Endodermal cell (in vitro differentiated cells): ENCODE measurements at regions not wholly inside any gene's neighbourhood (a gene's known extent, or its start where the extent isn't known, plus 50 kb on each side); places are given as distances from the start of the nearest gene placed in this dataset.

Source experiments
- DNase-seq: peaks from one replicate; pipeline ENCODE4 v3.0.0-alpha.2; 2017
- H3K27ac ChIP-seq: 2 replicates; pipeline ENCODE4 v1.5.1; 2013; ENCODE audit warnings: mild to moderate bottlenecking, low read depth, low read length, moderate library complexity
- H3K27me3 ChIP-seq: 2 replicates; pipeline ENCODE4 v1.6.1; 2013; ENCODE audit warnings: mild to moderate bottlenecking, low read length, moderate library complexity; ENCODE audit not compliant: insufficient read depth, control insufficient read depth, poor library complexity, severe bottlenecking
- H3K36me3 ChIP-seq: 2 replicates; pipeline ENCODE4 v1.7.0; 2013; ENCODE audit warnings: mild to moderate bottlenecking, low read length, moderate library complexity; ENCODE audit not compliant: control insufficient read depth, insufficient read depth
- H3K4me1 ChIP-seq: one replicate; pipeline ENCODE4 v1.7.0; 2013; ENCODE audit warnings: low read length; ENCODE audit not compliant: control insufficient read depth, insufficient read depth
- H3K4me3 ChIP-seq: 2 replicates; pipeline ENCODE4 v1.5.1; 2013; ENCODE audit warnings: mild to moderate bottlenecking, low read length, moderate library complexity
- H3K9ac ChIP-seq: 2 replicates; pipeline ENCODE4 v1.6.1; 2013; ENCODE audit warnings: mild to moderate bottlenecking, low read length, moderate library complexity; ENCODE audit not compliant: poor library complexity, severe bottlenecking; ENCODE audit errors: extremely low read depth
- H3K9me3 ChIP-seq: 2 replicates; pipeline ENCODE4 v1.6.1; 2013; ENCODE audit warnings: mild to moderate bottlenecking, low read length, moderate library complexity; ENCODE audit not compliant: control insufficient read depth
- H3K27ac Mint-ChIP-seq: 2 replicates; pipeline ENCODE4 v1.8.0; 2020; ENCODE audit warnings: mixed read lengths
- H3K27me3 Mint-ChIP-seq: 2 replicates; pipeline ENCODE4 v1.8.0; 2021; ENCODE audit warnings: mild to moderate bottlenecking, mixed read lengths; ENCODE audit not compliant: insufficient read depth
- H3K36me3 Mint-ChIP-seq: 2 replicates; pipeline ENCODE4 v1.8.0; 2020; ENCODE audit warnings: low read depth, mixed read lengths
- H3K4me1 Mint-ChIP-seq: 2 replicates; pipeline ENCODE4 v1.8.0; 2020; ENCODE audit warnings: mixed read lengths
- H3K4me3 Mint-ChIP-seq: 2 replicates; pipeline ENCODE4 v1.8.0; 2020; ENCODE audit warnings: mild to moderate bottlenecking, moderate library complexity, mixed read lengths
- H3K9me3 Mint-ChIP-seq: 2 replicates; pipeline ENCODE4 v1.8.0; 2020; ENCODE audit warnings: mild to moderate bottlenecking, mixed read lengths
- CTCF ChIP-seq: fragments of 200-600 bp; sonication (generic); conservative IDR thresholded peaks from 2 replicates; pipeline ENCODE4 v1.5.0; 2021; ENCODE audit warnings: antibody characterized with exemption, mild to moderate bottlenecking
- WGBS, 2 experiments: methylation state at CpG; one replicate each; pipeline versions ENCODE4 v1.1.5 to v1.1.7; 2013; ENCODE audit warnings: missing lambda C conversion rate in 2 of 2, mixed read lengths in 1 of 2; ENCODE audit not compliant: insufficient coverage in 1 of 2, insufficient read length in 1 of 2; 5-methylcytosine and 5-hydroxymethylcytosine counted together

DNA sequence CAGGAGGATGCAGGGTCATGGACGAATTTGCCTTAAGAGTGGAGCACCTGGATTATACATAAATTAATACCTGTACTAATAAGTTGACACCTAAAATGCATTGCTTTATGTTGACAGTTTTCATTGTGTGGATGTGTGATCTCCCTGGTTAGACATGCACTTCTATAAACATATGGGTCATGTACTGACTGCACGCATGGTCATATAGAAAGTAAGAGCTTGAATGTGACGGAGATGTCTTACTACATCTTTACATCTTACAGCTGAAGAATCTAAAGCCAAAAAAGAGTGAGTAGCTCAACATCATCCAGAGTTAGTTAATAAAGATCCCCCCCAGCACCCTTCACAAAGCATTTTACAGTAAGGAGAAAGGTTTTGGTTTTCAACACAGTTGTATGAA is 408.4 kb upstream of the JARID2 start:
- H3K4me1 Mint-ChIP-seq = peaks cover 28% of the 10 kb centered on the region
- no peaks in the 10 kb centered on the region for H3K9me3 ChIP-seq
- TF ChIP-seq CTCF = no peak
- no peak for DNase-seq
- no peak overlapping the region for H3K4me3 ChIP-seq
- no peaks in the 10 kb centered on the region for H3K27me3 Mint-ChIP-seq
- WGBS, 2 experiments = 87% methylated on average over 3 of the region's 3 CpGs; no CpG with 5 or more reads in 1 of the 2 experiments
- no peaks in the 10 kb centered on the region for H3K36me3 ChIP-seq
- no peaks in the 10 kb centered on the region for H3K36me3 Mint-ChIP-seq
- H3K27me3 ChIP-seq = no peaks in the 10 kb centered on the region
- H3K27ac ChIP-seq = no peak overlapping the region
- H3K9ac ChIP-seq = no peak overlapping the region
- no peak overlapping the region for H3K4me3 Mint-ChIP-seq
- no peak overlapping the region for H3K27ac Mint-ChIP-seq
- H3K4me1 ChIP-seq = peaks cover 13% of the 10 kb centered on the region
- H3K9me3 Mint-ChIP-seq = no peaks in the 10 kb centered on the region

GRCh38 chr6:14838133-14838583 is 407.7 kb upstream of the JARID2 start:
- Mint-ChIP-seq H3K36me3 (no peaks in the 10 kb centered on the region), H3K4me1 (peaks cover 26% of the 10 kb centered on the region), H3K27me3 (no peaks in the 10 kb centered on the region), H3K4me3 (no peak overlapping the region), H3K9me3 (no peaks in the 10 kb centered on the region), H3K27ac (no peak overlapping the region)
- DNase-seq = no peak
- Histone ChIP-seq H3K36me3 (no peaks in the 10 kb centered on the region), H3K27ac (no peak overlapping the region), H3K9ac (no peak overlapping the region), H3K4me3 (no peak overlapping the region), H3K9me3 (no peaks in the 10 kb centered on the region), H3K27me3 (no peaks in the 10 kb centered on the region), H3K4me1 (peaks cover 13% of the 10 kb centered on the region)
- WGBS, 2 experiments = 81% methylated on average over 4 of the region's 4 CpGs; no CpG with 5 or more reads in 1 of the 2 experiments
- no peak for TF ChIP-seq CTCF

GRCh38 chr6:14841901-14842421 is 403.9 kb upstream of the JARID2 start:
- Mint-ChIP-seq H3K27me3 (no peaks in the 10 kb centered on the region), H3K9me3 (no peaks in the 10 kb centered on the region), H3K4me3 (no peak overlapping the region), H3K36me3 (no peaks in the 10 kb centered on the region), H3K4me1 (peaks cover 24% of the 10 kb centered on the region), H3K27ac (no peak overlapping the region)
- H3K4me3 ChIP-seq = no peak overlapping the region
- TF ChIP-seq CTCF = no peak
- no peak overlapping the region for H3K9ac ChIP-seq
- H3K9me3 ChIP-seq = no peaks in the 10 kb centered on the region
- no peak overlapping the region for H3K27ac ChIP-seq
- DNase-seq = no peak
- H3K4me1 ChIP-seq = peaks cover 11% of the 10 kb centered on the region
- no peaks in the 10 kb centered on the region for H3K27me3 ChIP-seq
- no peaks in the 10 kb centered on the region for H3K36me3 ChIP-seq
- WGBS, 2 experiments = 86 to 97% methylated on average over 8 of the region's 8 CpGs
